ENCODE measurements at regions not wholly inside any gene's neighbourhood (a gene's known extent, or its start where the extent isn't known, plus 50 kb on each side); places are given as distances from the start of the nearest gene placed in this dataset.

DNA sequence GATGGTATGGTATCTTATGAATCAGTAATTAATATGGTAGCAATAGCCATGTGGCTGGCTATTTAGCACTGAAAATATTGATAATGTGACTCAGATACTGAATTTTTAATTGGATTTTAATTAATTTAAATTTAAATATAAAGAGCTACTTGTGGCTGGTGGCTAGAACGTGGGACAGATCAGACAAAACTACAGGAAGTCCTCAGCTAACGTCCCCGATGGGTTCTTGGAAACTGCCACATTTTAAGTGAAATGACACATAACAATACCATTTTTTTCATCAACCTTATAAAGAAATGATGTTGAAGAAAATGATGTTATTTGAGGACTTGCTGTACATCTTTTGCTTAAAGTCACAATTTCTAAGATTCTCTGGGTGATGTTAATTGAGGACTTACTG lies 138.1 kb upstream of the FLRT2 start:
- FAIRE-seq: no peak
- DNase-seq (ENCODE audit: insufficient read length, low spot score): no peak
- TF ChIP-seq, protein P1, sequence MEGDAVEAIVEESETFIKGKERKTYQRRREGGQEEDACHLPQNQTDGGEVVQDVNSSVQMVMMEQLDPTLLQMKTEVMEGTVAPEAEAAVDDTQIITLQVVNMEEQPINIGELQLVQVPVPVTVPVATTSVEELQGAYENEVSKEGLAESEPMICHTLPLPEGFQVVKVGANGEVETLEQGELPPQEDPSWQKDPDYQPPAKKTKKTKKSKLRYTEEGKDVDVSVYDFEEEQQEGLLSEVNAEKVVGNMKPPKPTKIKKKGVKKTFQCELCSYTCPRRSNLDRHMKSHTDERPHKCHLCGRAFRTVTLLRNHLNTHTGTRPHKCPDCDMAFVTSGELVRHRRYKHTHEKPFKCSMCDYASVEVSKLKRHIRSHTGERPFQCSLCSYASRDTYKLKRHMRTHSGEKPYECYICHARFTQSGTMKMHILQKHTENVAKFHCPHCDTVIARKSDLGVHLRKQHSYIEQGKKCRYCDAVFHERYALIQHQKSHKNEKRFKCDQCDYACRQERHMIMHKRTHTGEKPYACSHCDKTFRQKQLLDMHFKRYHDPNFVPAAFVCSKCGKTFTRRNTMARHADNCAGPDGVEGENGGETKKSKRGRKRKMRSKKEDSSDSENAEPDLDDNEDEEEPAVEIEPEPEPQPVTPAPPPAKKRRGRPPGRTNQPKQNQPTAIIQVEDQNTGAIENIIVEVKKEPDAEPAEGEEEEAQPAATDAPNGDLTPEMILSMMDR (IDR thresholded peaks at IDR 0.05; ENCODE audit: insufficient read depth, missing control alignments): no peak

DNA sequence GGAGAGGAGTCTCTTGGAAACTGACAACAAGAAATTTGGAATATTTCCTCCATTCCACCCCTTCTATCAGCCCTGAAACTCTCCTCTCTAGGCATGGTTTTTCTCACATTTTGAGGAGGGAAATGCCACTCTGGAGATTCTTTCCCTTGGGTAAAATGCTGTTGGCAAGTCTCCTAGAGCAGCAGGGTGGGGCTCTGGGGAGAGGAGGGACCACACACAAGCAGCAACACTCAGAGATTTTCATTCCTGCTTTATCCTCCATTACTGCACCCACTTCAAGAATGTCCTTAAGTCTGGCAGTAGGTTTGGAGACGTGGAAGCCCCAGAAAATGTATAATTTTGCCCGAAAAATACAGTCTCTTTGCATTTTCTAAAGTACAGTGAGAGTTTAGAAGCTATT lies 130.8 kb upstream of the FLRT2 start:
- DNase-seq (ENCODE audit: insufficient read length, low spot score) (no peak), FAIRE-seq (no peak)
- TF ChIP-seq, protein P1 (IDR thresholded peaks at IDR 0.05; ENCODE audit: insufficient read depth, missing control alignments): no peak

DNA sequence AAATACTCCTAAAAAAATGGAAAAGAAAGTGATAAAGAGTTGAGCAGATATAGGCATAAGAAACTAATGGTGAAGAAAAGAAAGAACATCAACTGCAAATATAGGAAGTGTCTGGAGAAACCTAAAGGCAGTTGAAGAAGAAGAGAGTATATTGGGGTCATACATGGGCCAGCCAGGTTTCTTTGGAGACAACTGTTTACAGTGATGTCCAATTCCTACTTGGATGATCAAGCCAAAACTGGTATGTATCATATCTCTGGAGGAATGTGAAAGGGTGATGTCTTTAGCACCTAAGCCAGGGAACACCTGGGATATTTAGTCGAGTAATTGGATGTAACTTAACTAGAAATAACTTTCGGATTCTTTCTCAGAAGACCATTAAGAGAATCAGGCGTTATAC lies 129.3 kb upstream of the FLRT2 start:
- FAIRE-seq: no peak
- TF ChIP-seq, protein P1 (IDR thresholded peaks at IDR 0.05; ENCODE audit: insufficient read depth, missing control alignments): no peak
- DNase-seq (ENCODE audit: insufficient read length, low spot score): no peak

DNA sequence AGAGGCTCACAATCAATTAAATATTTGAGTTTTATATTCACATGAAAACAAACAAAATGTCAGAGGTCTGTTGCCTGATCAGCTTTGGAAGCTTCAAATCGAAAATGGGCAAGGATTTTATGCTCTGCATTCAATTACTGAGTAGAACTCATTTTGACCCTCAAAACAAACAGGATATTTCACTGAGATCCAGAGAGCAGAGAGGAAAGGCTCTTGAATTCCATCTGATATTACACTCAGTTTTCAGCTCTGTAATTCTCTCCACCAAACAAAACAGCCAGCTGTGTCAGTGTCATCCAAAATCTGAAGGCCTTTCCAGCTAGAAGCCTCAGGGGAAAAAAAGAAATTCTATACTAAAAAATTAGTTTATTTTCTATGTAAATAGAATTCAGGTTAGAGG lies 128.6 kb upstream of the FLRT2 start:
- no peak for DNase-seq (ENCODE audit: insufficient read length, low spot score)
- FAIRE-seq: no peak
- TF ChIP-seq, protein P1 (IDR thresholded peaks at IDR 0.05; ENCODE audit: insufficient read depth, missing control alignments): no peak

DNA sequence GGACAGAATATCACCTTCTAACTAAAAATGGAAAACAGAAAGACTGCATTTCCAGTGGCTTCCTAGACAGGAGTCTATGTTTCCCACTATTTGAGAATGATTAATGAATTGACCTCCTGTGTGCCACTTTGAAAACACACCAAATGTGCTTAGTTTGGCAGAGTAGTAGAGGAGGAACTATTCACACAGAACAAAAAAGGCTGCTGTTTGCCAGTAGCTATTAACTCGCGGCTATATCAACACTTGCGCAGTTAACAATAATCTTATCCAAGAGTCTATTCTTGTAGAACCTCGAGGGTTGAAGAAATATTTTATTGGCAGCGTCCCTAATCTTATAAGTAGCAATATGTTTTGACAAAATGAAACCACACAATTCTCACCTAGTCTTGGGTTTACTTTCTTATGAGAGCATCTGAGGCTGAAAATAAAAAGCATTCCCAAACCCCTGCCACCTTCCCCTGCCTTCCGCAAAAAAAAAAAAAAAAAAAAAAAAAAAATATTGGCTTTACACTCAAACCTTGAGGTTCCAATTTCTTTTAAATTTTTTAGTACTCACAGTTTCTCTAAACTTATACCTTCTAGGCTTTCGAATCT lies 127.3 kb upstream of the FLRT2 start:
- TF ChIP-seq, protein P1 (IDR thresholded peaks at IDR 0.05; ENCODE audit: insufficient read depth, missing control alignments): no peak
- no peak for FAIRE-seq
- DNase-seq (ENCODE audit: insufficient read length, low spot score): no peak

DNA sequence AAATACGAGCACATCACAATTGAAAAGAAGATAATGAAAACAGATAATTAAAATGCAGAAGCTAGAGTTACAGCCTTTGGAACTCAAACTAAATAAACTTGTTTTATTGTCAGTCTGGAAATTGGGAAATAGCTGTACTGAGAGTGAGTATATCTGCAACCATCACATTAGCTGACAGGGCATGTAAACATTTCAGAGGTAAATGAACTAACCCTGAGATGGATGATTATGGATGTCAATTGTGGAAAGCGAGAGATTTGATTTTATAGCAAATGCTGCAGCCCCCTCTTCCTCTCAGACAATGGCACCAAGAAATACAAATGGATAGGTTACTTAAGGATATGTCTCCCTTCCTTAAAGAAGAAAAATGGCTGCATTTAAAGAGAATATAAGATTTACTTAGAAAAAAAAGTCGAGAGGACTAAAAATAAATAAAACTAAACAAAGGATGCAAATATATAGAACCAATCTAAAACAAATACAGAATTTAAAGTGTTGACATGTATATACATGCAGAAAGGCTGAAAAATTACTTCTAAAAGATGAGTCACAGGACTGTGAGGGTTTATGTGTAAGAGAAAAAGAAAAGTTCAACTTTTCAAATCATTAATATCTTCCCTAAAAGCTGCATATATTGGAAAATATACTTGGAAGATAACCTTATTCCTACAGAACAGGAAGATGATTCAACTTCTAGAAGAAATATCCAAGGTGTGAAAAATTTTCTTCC lies 120.3 kb upstream of the FLRT2 start:
- DNase-seq (ENCODE audit: insufficient read length, low spot score) (no peak), FAIRE-seq (no peak)
- TF ChIP-seq, protein P1 (IDR thresholded peaks at IDR 0.05; ENCODE audit: insufficient read depth, missing control alignments): no peak

DNA sequence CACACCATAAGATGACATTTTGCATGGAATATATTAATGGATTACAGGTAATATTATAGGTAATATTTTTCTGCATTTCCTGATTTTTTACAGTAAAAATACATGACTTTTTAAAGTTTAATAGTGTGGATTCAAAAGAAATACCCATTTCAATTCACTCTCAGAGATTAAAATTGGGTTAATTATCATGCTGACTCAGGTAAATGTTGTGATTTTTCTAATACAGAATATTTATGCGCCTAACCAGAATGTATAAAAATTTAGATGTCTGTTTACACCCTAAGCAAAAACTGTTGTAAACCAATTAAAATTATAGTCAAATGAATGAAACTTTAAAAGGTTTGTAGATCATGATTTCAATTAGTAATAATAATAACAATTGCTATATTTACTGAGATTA lies 117.2 kb upstream of the FLRT2 start:
- DNase-seq (ENCODE audit: insufficient read length, low spot score) (no peak), FAIRE-seq (no peak)
- TF ChIP-seq, protein P1 (IDR thresholded peaks at IDR 0.05; ENCODE audit: insufficient read depth, missing control alignments): no peak
